ENCODE measurements at regions not wholly inside any gene's neighbourhood (a gene's known extent, or its start where the extent isn't known, plus 50 kb on each side); places are given as distances from the start of the nearest gene placed in this dataset.

DNA sequence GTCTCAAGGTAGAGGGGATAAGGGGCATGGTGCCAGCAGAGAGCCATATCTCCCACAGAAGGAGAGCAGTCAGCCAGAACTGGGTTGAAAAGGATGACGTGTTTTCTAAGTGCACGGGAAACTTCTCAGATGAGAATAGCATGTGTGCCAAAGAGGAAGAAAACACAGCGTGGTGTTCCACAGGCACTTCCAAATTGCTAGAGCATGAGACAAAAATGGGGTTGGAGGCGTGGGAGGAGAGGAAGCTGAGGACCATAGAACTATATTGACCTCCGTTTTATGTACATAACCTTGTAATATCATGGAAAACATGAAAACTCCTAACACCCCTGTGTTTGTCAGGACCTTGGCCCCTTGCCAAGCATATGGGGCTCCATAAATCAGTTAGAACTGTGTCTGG, 682.7 kb upstream of the RAB6C start:
- no peak for DNase-seq

DNA sequence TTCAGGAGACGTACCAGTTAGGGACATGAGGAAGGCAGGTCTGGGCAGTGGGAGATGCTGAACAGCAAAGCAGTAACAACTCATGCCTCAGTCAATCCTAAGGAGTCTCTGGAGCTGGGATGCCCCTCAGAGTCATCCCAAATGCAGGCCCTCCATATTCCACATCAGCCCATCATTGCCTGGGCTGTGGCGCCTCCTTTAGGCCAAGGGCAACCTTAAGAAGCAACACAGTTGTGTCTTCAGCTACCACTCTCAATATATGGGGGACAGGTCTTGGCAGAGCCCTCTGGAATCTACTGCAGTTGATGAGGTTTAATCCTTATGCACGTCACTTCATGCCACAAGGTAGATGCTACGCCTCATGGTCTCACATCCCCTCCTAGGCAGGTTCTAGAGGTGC, 682.0 kb upstream of the RAB6C start:
- DNase-seq, result no peak

GRCh38 chr2:129299338-129299737, 680.1 kb upstream of the RAB6C start:
- no peak for DNase-seq

DNA sequence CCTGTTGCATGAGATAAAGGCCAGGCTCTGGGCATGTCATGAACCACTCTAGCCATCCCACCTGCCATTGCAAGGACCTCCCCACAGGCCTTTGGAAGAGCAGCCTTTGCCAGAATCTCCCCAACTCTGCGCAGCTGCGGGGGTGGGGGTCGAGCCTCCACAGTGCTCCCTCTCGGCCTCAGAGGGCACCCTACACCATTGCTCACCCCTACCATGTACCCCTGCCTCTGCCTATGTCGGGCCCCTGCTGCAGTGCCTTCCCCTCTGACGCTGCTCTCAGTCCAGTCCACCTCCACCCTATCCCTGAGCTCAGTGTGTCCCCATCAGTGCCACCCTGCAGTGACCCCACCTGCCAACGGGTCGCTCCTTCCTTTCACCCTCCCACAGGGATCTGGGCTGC, 679.7 kb upstream of the RAB6C start:
- no peak for DNase-seq

DNA sequence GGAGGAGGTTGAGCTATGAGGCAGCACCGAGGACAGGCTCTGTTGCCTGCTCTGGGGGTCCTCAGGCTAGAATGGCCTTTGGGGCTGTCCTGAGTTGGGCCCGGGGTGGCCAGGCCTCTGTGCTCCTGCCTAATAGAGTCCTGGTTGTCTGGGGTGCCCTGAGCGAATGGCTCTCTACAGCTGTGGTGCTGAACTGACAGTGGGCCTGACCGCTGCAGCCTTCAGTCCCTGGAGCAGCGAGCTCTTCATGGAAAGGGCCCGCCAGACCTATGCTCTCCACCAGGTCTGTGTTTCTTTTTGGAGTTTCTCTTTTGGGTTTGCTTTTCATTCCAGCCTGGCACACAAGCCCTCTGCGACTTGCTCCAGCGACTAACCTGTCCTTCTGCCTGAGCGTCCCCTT, 679.0 kb upstream of the RAB6C start:
- no peak for DNase-seq

DNA sequence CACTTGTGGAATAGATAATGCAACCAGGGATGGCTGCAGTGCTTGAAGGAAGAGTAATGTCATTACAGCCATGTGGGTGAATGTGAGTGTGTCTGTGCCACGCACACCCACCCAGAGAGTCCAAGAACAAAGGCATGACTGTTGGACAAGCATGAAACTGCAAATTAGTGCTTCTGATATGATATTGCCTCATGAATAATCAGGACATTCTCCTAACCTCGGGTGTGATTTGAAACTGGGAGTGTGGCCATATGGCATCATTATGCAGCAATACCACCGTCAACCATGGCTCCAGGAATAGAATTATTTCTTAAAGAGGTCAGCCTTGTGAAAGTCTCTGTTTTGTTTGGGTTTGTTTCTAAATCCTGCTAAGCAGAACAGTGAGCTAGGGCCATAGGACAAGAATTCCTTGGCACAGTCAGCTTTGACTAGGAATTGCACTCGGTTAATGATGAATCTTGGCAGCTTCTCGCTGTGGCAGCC, 678.0 kb upstream of the RAB6C start:
- DNase-seq, result no peak

DNA sequence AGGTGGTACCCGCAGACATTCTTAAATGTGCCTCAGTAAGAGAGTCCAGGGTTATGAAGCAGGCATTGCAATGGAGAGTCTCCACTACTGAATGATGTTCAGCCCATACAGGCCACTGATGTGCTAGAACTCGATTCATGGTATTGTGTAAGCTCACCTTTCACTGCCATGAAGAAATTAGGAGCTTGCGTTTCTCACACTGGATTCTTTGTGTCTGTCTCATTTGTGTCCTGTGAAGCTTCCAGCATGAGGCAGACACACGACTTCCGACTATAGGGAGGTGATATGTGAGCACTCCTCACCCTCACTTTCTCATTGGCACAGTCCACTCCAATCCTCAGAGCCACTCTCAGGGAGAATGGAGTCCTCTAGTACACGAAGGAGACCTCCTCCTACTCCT, 677.4 kb upstream of the RAB6C start:
- no peak for DNase-seq

DNA sequence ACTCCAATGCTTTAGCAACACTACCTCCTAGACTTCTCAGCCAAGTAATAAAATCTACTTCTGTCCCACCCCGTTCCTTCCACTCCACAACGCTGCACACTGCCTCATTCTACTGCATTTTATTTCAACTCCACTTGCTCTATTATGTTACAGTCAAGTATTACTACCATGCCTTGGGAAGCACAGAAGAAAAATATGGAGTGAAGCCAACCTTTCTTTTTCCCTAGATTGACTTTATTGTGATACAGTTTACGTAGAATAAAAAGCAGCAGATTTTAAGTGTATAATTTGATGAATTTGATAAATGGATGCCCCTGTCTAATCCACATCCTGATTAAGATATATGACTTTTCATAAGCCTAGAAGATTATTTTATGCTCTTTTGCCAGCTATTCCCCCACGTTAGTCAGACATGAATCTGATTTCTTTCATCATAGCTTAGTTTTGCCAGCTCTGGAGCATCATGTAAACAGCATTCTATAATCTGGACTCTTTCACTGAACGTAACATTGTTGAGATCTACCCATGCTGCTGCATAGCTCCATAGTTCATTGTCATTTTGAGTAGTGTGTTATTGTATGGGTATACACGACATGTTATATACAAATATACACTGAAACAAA, 676.8 kb upstream of the RAB6C start:
- no peak for DNase-seq

- DNase-seq, result no peak
Measured at GRCh38 chr2:129314120-129314519, 665.3 kb upstream of the RAB6C start.

DNA sequence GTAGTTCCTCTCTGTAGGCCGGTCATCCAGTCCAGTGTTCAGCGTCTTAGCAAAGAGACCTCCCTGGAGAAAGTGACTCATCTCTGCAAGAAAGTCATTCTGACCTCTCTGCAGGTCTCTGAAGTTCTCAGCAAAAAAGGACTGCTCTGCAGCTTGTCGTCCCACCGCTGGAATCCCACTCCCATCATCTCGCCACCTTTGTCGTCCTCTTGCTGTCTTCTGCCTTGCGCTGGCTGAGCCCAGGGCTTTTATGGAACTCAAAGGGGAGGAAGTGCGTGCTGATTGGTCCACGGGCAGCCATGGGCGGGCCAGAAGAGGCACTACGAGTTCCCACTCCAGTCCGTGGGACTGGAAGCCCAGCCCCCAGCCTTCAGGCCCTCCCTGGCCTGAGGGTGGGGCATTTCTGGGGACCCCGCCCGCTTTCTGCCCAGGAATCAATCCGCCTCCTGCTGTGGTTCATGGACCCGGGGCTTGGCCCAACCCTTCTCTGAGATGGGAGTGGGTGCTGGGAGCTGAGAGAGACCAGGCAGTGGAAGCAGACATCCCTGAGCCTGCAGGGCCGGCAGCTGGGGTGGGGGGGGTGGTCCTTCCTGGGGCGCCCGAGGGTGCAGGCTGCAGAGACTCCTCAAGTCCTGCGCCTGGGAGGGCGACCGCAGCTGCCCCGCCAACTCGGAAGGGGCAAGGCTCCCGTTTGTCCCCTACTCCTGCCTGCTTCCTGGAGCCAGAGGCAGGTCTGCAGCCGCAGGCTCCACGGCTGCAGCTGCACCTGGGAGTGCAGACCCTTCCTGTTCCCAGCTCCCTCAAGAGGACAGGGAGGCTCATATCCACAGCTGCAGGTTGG, 660.7 kb upstream of the RAB6C start:
- DNase-seq, result no peak

GRCh38 chr2:129319422-129319717, 660.1 kb upstream of the RAB6C start:
- DNase-seq, result no peak

DNA sequence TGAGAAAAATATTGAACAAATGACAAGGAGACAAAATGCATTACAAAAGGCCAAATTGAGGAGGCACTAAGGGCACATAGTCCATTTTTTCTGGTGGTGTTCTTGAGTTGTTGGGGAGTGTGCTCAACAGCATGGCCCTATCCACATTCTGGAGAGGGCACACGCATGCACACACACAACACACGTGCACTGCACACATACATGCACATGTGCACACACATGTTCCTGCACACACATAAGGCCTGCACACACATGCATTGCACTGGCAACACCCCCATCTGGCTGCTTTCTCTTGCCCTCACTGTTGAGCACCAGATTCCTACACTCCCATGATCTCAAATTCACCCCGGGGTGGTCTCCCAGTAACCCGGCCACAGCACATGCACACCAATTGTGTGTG, 659.2 kb upstream of the RAB6C start:
- no peak for DNase-seq

GRCh38 chr2:129324349-129324748, 655.1 kb upstream of the RAB6C start:
- DNase-seq, result no peak

GRCh38 chr2:129325151-129325550, 654.3 kb upstream of the RAB6C start:
- no peak for DNase-seq

DNA sequence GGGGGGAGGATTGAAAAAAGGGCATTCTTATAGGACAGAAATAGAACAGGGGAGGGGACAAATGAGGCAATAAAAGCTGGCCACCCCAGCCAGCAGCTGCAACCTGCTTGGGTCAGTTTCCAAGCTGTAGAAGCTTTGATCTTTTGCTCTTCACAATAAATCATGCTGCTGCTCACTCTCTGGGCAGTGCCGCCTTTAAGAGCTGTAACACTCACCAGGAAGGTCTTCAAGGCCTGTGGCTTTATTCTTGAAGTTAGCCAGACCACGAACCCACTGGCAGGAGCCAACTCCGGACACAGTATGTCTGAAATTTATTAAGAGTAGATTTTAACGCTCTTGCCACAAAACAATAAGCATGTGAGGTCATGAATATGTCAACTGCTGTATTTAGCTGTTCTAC, 649.9 kb upstream of the RAB6C start:
- no peak for DNase-seq

- DNase-seq, result no peak
Measured at GRCh38 chr2:129330504-129330903, 649.0 kb upstream of the RAB6C start.

- DNase-seq, result no peak
Measured at GRCh38 chr2:129331638-129332037, 647.8 kb upstream of the RAB6C start.

DNA sequence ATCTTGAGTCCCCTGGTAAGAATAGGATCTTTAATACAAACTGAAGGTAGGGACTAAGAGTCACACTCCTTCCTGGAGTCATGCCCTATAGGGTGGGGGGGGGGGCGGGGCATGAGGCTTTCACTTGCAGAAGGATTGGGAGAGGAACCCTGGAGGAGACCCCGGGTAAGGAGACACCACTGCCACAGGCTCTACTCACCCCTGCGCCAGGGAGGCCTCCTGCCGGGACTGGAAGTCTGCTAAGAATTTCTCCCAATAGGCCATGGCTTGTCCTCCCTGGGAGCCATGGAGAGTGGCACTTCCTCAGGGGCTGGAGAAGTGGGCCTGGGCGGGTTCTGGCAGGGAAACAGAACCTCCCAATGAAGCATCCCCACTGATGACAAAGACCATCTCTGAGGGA, 645.3 kb upstream of the RAB6C start:
- DNase-seq, result no peak

GRCh38 chr2:129334696-129335410, 644.6 kb upstream of the RAB6C start:
- DNase-seq, result no peak

GRCh38 chr2:129336276-129336675, 643.2 kb upstream of the RAB6C start:
- DNase-seq, result no peak

DNA sequence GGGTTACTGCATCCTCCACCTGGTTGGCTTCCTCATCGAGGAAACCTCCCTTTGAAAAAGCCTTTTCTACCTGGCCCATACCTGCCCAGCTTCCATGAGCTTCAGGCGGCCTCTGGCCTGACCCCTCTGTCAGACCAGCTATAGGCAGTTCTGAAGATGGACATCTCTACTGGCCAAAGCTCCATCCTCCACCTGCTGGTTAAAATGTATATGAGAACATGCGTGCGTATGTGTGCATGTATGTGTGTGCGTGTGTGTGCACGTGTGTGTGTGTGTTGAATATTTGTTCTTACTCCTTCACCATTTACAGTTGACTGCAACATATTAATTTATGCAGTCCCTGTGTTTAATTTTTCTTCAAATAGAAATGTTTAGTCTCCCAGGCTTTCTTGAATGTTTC, 642.4 kb upstream of the RAB6C start:
- DNase-seq, result no peak

- DNase-seq, result no peak
Measured at GRCh38 chr2:129345540-129345939, 633.9 kb upstream of the RAB6C start.

DNA sequence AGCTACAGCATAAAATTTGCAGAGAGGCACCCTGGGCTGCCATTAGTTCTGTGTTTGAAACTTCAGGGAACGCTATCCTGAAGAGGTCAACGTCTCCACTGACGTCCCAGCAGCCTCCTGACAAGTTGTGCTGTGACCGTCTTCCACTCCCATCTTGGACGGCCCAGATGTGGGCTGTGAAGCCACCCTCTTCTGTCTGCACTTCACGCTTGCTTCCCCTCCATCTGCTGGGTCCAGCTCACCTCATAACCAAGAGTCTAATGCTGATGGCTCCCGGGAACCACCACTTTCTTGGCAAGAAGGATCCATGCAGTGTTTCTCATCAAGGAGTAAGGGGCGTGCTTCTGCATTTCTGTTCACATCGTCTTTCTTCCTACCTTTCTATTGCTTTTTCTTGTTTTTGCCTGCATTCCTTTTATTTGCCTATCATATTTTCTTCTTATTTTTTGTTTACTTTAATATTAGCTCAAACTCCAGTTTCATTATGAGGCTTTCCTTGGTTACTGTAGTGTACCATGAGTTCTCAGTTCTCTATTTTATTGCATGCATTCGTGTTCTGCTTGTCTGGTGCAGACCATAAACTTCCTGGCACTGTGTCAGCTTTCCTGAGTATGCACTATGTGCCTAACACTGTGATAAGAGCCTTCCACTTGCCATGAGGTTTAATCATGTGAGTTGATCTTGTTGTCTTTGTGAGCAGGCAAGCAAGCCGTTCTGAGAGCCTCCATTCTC, 631.8 kb upstream of the RAB6C start:
- no peak for DNase-seq

GRCh38 chr2:129354631-129355030, 624.8 kb upstream of the RAB6C start:
- no peak for DNase-seq

Data from stimulated activated CD4-positive, alpha-beta T cell treated with anti-CD3 and anti-CD28 coated beads, Interleukin-12 subunit alpha, Interleukin-12 subunit beta, amount 100 ng/mL, for 4 hours (primary cell).